ENCODE measurements at regions not wholly inside any gene's neighbourhood (a gene's known extent, or its start where the extent isn't known, plus 50 kb on each side); places are given as distances from the start of the nearest gene placed in this dataset.

DNA sequence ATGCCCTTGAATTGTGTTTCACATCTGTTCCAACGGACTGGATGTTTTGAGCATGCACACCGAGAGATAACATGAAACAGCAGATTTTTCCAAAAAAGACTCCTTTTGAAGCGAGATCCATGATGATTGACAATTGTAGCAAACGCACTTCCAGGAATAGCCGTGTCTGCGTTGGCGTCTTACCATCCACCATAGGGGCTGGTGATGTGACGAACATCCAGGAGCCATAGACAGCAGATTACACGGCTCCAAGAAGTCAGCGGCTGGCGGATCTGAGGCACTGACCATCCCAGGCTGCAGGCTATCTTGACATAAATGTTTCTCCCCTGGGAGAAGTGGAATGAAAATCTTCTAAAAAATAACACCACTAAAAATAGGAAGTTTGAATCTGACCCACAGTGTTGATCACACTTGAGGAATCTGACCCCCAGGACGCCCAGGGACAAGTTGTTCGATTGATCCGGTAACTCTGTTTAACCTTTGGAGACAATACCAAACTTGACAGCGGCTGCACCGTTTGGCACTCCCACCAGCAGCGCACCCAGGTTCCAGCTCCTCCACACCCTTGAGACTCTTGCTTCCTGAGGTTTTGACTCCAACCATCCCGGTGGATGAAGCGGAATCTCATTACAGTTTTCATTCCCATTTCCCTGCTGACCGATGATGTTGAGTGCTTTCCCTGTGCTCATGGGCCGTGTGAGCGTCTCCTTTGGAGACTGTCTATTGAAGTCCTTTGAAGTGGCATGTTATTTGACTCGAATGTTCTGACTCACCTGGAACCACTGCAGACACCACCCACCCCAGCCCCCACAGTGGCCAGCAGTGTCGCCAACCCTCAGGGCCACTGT, 140.0 kb upstream of the GPC1 start:
- no peaks in the 10 kb centered on the region for H3K9me3 ChIP-seq (replicated peaks; ENCODE audit: low read length)
- no peaks in the 10 kb centered on the region for H3K36me3 ChIP-seq (ENCODE audit: insufficient read depth, low read length)
- H3K4me3 ChIP-seq (ENCODE audit: low read length), result no peak overlapping the region
- H3K9ac ChIP-seq (ENCODE audit: low read depth, low read length), result no peak overlapping the region
- no peak overlapping the region for H3K4me2 ChIP-seq (ENCODE audit: low read length)
- H3K27me3 ChIP-seq (ENCODE audit: control insufficient read depth, insufficient read depth, low read length), result peaks cover 47% of the 10 kb centered on the region
- H3K4me1 ChIP-seq (ENCODE audit: control insufficient read depth, insufficient read depth, low read length), result peaks cover 4% of the 10 kb centered on the region

DNA sequence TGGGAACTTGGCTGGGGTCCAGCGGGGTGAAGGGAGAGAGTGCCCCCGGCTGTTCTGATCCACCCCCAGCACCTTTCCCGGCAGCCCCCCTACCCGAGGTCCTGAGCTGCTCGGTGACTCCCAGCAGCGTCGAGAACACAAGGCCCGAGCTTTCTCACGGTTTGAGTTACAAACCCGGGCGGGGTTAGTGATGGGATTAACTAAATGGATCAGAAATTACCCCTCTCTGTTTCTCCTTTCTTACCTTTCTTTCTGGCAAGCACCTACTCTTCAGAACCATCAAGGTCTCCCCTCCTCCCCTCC, 139.4 kb upstream of the GPC1 start:
- Histone ChIP-seq H3K4me1 (ENCODE audit: control insufficient read depth, insufficient read depth, low read length) (peaks cover 8% of the 10 kb centered on the region), H3K4me3 (ENCODE audit: low read length) (no peak overlapping the region), H3K36me3 (ENCODE audit: insufficient read depth, low read length) (no peaks in the 10 kb centered on the region), H3K9ac (ENCODE audit: low read depth, low read length) (no peak overlapping the region), H3K4me2 (ENCODE audit: low read length) (no peak overlapping the region), H3K27me3 (ENCODE audit: control insufficient read depth, insufficient read depth, low read length) (peaks cover 41% of the 10 kb centered on the region), H3K9me3 (replicated peaks; ENCODE audit: low read length) (no peaks in the 10 kb centered on the region)

DNA sequence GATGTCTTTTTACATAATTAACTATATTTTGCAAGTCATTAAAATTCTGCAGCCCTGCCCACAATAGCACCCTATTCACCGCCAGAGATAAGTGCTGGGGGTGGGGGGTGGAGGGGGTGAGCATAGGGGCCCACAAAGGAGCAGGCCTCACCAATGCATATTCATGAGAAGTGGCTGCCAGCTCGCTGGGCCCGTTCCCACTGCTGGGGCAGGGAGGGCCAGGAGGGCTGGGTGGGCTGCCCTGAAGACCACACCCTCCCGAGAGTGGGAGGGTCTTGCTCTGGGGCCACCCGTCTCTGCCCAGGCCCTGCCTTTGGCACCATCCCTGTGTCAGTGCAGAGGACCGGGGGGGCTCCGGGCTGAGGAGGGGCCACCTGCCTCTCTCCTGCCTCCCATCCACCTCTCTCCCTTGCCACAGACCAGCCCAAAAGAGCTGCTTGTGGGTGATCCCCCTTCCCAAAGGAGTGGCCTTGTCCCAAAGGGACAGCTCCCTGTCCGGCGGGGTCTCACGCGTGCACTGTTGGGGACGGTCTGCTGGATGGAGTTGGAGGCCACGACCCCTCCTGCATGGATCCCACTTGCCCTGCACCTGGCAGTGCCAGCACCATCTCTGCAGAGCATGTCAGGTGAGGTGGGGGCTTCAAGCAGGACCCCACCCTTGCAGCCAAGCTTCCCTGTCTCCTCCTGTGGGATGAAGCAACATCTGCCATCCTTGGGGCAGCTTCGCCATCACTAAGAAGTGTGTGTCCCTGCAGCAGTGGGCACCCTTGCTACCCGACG, 138.8 kb upstream of the GPC1 start:
- Histone ChIP-seq H3K9me3 (replicated peaks; ENCODE audit: low read length) (no peaks in the 10 kb centered on the region), H3K4me2 (ENCODE audit: low read length) (no peak overlapping the region), H3K4me1 (ENCODE audit: control insufficient read depth, insufficient read depth, low read length) (peaks cover 8% of the 10 kb centered on the region), H3K4me3 (ENCODE audit: low read length) (no peak overlapping the region), H3K9ac (ENCODE audit: low read depth, low read length) (no peak overlapping the region), H3K36me3 (ENCODE audit: insufficient read depth, low read length) (no peaks in the 10 kb centered on the region), H3K27me3 (ENCODE audit: control insufficient read depth, insufficient read depth, low read length) (peaks cover 39% of the 10 kb centered on the region)

DNA sequence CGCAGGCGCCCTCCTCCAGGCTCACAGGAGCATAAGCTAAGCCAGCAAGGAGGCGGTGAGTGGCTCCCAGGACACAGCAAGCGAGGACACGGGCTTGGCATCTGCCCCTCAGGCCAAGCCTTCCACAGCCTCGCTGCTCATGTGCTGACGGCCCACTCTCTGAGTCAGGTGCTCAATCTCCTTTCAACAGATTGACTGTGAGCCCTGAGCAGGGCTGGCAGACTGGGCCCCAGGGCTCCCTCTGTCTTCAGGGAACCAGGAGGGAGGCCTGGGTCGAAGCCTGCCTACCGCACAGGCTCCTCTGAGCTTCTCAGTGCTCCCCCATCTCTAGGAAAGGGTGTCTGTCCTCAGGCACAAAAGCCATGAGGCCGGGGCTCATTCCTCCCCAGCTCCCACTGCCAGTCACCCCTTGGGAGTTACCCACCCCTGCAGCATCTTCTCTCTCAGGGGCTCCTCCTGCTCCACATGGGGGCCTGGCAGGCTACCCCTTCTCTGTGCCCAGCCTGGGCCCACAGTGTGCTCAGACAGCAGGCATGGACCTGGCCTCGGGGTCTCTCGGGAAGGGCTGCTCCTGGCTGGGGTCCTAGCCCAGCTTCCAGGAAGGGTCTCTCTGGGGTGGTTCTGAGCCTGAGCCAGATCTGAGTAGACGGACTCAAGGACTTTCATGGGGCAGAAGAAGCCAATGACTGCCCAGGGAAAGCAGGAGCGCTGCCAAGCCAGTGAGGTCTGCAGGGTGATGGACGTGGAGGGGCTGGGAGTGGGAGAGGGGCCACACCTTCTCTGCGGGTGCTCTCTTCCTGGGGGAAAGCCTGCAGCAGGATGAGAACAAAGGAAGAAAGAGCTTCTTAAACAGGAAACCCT, 138.0 kb upstream of the GPC1 start:
- H3K36me3 ChIP-seq (ENCODE audit: insufficient read depth, low read length), result no peaks in the 10 kb centered on the region
- no peak overlapping the region for H3K4me3 ChIP-seq (ENCODE audit: low read length)
- no peak overlapping the region for H3K4me2 ChIP-seq (ENCODE audit: low read length)
- peaks cover 8% of the 10 kb centered on the region for H3K4me1 ChIP-seq (ENCODE audit: control insufficient read depth, insufficient read depth, low read length)
- peaks cover 33% of the 10 kb centered on the region for H3K27me3 ChIP-seq (ENCODE audit: control insufficient read depth, insufficient read depth, low read length)
- no peak overlapping the region for H3K9ac ChIP-seq (ENCODE audit: low read depth, low read length)
- no peaks in the 10 kb centered on the region for H3K9me3 ChIP-seq (replicated peaks; ENCODE audit: low read length)

DNA sequence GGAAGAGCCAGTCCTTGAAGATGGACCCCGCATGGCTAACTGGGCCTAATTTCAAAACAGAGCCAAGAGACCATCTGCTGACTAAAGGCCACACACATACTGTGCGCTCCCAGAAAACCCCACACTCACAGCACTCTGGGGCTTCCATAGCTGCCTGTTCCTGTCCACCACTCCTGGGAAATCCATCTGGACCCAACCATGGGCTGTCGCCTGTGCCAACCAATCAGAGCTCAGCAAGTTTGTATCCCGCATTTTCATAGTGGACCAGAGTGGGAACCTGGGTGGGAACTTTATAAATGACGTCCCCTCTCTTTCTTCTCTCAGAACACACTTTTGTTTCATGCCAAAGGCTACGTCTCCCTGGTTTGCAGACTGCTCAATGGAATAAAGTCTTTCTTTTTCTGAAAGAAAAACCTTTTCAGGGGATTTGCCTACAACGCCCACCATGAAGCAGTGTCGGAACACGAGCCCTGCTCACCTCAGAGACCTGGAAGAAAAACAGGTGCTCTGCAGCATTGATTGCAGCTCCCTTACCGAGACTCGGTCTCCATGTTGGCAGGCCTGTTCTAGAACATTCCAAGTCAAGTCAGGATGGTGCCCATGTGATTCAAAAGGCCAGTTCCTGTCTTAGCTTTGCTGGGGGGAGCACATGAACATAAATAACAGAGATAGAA, 137.2 kb upstream of the GPC1 start:
- Histone ChIP-seq H3K9ac (ENCODE audit: low read depth, low read length) (no peak overlapping the region), H3K27me3 (ENCODE audit: control insufficient read depth, insufficient read depth, low read length) (peaks cover 27% of the 10 kb centered on the region), H3K9me3 (replicated peaks; ENCODE audit: low read length) (no peaks in the 10 kb centered on the region)

DNA sequence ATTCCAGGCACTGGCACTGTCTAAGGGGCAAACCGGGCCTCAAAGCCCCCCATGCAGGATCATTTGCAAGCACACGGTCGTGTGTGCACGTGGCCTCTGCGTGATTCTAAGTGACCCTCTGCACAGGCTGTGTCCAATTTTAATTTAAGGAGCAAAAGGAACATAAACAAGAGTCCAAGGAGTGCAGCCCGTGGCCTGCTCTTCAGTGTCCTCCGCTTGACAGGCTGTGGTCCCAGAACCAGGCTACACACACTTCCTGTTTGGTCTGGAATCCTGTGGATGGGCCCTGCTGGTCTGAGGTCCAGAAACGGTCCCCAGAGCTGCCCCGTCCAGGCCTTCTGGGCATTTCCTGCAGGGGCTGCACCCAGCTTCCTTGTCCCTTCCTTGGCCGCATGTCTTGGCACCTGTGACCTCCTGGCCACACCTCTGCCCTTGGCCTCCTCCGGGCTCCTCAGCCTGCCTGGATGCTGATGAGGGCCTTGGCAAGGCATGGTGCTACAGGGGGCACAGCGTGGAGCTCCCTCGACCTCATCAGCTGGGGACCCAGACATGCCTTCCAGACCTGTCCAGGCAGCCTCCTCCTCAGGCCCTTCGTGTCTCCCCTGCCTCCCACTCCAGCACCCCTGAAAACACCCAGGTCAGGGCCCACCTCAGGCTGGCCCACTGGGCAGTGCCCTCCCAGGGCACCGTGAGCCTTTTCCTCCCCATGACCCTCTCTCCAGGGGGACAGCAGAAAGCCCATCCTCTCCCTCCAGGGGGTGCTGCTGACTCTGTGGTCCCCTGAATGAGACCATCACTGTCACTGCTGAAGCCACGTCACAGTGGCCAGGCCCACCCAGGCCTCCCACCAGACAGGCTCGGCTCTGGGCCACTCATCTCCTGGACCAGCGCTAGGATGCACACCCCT, 136.4 kb upstream of the GPC1 start:
- Histone ChIP-seq H3K4me1 (ENCODE audit: control insufficient read depth, insufficient read depth, low read length) (peaks cover 8% of the 10 kb centered on the region), H3K36me3 (ENCODE audit: insufficient read depth, low read length) (no peaks in the 10 kb centered on the region), H3K4me3 (ENCODE audit: low read length) (no peak overlapping the region), H3K4me2 (ENCODE audit: low read length) (no peak overlapping the region), H3K27me3 (ENCODE audit: control insufficient read depth, insufficient read depth, low read length) (peaks cover 25% of the 10 kb centered on the region), H3K9me3 (replicated peaks; ENCODE audit: low read length) (no peaks in the 10 kb centered on the region), H3K9ac (ENCODE audit: low read depth, low read length) (no peak overlapping the region)

More for the DNA sequence above, 137.2 kb upstream of the GPC1 start:
- H3K4me2 ChIP-seq (ENCODE audit: low read length), result no peak overlapping the region
- H3K36me3 ChIP-seq (ENCODE audit: insufficient read depth, low read length), result no peaks in the 10 kb centered on the region
- H3K4me3 ChIP-seq (ENCODE audit: low read length), result no peak overlapping the region
- peaks cover 8% of the 10 kb centered on the region for H3K4me1 ChIP-seq (ENCODE audit: control insufficient read depth, insufficient read depth, low read length)

DNA sequence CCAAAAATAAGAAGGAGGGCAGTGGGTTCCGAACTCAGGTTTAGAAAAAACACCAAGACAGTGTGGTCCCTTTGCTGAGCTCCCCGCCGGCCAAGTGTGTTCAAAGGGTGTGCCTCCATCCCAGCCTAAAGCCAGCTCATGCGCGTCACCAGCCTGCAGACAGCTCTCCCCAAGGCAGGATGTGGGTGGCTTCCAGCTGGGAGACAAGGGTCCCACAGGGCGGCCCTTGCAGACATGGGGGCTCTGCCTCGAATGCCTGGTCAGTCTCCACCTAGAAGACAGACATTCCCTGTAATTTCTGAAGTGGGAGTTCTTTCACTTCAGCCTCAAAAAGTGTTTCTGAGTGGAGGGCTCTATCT, 135.8 kb upstream of the GPC1 start:
- Histone ChIP-seq H3K4me1 (ENCODE audit: control insufficient read depth, insufficient read depth, low read length) (peaks cover 8% of the 10 kb centered on the region), H3K9ac (ENCODE audit: low read depth, low read length) (no peak overlapping the region), H3K36me3 (ENCODE audit: insufficient read depth, low read length) (no peaks in the 10 kb centered on the region), H3K27me3 (ENCODE audit: control insufficient read depth, insufficient read depth, low read length) (peaks cover 22% of the 10 kb centered on the region), H3K4me2 (ENCODE audit: low read length) (no peak overlapping the region), H3K4me3 (ENCODE audit: low read length) (no peak overlapping the region), H3K9me3 (replicated peaks; ENCODE audit: low read length) (no peaks in the 10 kb centered on the region)

DNA sequence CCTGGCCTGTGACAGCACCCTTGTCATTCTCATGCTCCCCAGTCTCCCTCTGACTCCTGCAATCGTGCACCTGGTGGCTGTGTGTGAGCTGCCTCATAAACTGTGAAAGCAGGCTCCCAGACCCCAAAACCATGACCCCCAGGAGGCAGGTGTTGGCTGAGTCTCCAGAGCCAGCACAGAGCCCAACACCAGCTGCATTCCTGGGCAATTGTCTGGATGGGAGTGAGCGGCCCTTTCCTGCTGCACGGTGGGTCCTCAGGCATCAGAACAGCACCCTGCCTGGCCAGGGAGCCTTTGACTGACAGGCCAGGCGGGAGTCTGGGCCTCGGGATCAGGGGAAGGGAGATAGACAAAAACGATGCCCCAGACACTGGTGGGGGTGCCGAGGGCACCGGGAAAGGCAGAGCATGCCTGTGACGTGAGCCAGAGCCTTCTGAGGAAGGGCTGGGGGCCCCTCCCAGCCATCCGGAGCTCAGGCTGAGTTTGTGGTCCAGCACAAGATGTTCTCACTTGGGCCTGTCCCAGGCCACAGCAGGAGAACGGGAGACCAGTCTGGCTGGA, 135.1 kb upstream of the GPC1 start:
- H3K4me2 ChIP-seq (ENCODE audit: low read length), result no peak overlapping the region
- H3K9me3 ChIP-seq (replicated peaks; ENCODE audit: low read length), result no peaks in the 10 kb centered on the region
- H3K36me3 ChIP-seq (ENCODE audit: insufficient read depth, low read length), result no peaks in the 10 kb centered on the region
- peaks cover 8% of the 10 kb centered on the region for H3K4me1 ChIP-seq (ENCODE audit: control insufficient read depth, insufficient read depth, low read length)
- no peak overlapping the region for H3K4me3 ChIP-seq (ENCODE audit: low read length)
- H3K9ac ChIP-seq (ENCODE audit: low read depth, low read length), result no peak overlapping the region
- H3K27me3 ChIP-seq (ENCODE audit: control insufficient read depth, insufficient read depth, low read length), result peaks cover 17% of the 10 kb centered on the region

DNA sequence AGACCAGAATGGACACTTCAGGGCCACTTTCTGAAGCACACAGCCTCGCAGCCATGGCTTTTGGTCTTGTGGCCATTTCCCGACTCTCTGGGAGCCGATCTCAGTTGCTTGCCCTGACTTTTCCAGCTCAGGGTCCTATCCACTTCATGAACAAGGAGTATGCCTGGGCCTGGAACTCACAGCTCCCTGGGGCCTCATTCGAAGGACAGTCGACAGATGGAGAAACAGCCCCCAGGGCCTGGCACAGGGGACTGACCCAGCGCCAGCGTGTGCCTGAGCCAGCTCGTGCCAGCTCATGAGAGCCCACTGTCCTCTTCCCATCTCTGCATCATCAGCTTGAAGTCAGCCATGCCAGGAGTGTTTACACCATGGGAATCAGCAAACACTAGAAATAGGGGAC, 134.6 kb upstream of the GPC1 start:
- Histone ChIP-seq H3K36me3 (ENCODE audit: insufficient read depth, low read length) (no peaks in the 10 kb centered on the region), H3K4me2 (ENCODE audit: low read length) (no peak overlapping the region), H3K9ac (ENCODE audit: low read depth, low read length) (no peak overlapping the region), H3K4me3 (ENCODE audit: low read length) (no peak overlapping the region), H3K27me3 (ENCODE audit: control insufficient read depth, insufficient read depth, low read length) (peaks cover 12% of the 10 kb centered on the region), H3K4me1 (ENCODE audit: control insufficient read depth, insufficient read depth, low read length) (peaks cover 8% of the 10 kb centered on the region), H3K9me3 (replicated peaks; ENCODE audit: low read length) (no peaks in the 10 kb centered on the region)

DNA sequence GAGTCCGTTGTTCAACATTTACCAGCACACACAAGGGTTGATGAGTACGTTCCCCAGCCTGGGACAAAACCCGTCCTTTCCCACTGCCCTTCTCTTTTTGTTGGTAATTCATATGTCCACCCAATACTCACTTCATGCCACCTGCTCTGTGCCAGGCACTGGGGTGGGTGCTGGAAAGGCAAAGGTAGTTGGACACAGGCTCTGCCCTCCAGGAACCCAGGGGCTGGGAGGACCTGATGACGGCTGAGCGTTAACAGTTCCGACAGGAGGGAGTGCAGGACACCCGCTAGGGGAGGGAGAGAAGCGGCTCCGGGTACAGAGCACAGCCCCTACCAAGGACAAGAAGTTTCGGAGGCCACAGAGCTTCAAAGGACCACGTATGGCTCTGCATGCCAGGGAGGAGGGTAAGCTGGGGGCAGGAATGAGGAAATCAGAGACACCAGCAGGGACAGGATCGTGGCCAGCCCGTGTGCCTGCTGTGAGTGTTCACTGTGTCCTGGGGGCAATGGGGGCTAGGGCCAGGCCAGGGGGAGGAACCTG, 134.1 kb upstream of the GPC1 start:
- H3K27me3 ChIP-seq (ENCODE audit: control insufficient read depth, insufficient read depth, low read length), result peaks cover 12% of the 10 kb centered on the region
- no peak overlapping the region for H3K9ac ChIP-seq (ENCODE audit: low read depth, low read length)
- H3K4me3 ChIP-seq (ENCODE audit: low read length), result no peak overlapping the region
- no peaks in the 10 kb centered on the region for H3K9me3 ChIP-seq (replicated peaks; ENCODE audit: low read length)
- H3K4me1 ChIP-seq (ENCODE audit: control insufficient read depth, insufficient read depth, low read length), result peaks cover 8% of the 10 kb centered on the region
- H3K36me3 ChIP-seq (ENCODE audit: insufficient read depth, low read length), result no peaks in the 10 kb centered on the region
- no peak overlapping the region for H3K4me2 ChIP-seq (ENCODE audit: low read length)

All from skeletal muscle satellite cell (primary cell).